ENCODE measurements at regions not wholly inside any gene's neighbourhood (a gene's known extent, or its start where the extent isn't known, plus 50 kb on each side); places are given as distances from the start of the nearest gene placed in this dataset.

DNA sequence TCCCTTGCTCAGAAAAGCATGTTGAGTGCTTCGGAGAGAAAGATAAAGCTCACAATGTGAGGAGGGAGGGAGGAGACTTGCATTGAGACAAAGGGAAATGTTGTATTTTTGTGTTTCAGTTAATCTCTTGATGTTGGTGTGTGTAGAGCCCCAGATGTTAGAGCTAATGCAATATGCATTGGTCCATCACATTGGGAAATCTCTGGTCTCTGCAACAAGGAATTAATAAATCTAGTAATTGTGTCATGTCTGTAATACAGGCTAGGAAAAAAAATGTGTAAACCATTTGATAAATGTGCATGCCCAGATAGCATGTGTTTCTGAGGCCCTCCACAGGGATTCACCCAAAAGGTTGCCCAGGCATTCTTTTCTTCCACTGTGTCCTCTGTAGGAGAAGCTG, 230.4 kb upstream of the KCNH8 start:
- TF ChIP-seq, protein P1, sequence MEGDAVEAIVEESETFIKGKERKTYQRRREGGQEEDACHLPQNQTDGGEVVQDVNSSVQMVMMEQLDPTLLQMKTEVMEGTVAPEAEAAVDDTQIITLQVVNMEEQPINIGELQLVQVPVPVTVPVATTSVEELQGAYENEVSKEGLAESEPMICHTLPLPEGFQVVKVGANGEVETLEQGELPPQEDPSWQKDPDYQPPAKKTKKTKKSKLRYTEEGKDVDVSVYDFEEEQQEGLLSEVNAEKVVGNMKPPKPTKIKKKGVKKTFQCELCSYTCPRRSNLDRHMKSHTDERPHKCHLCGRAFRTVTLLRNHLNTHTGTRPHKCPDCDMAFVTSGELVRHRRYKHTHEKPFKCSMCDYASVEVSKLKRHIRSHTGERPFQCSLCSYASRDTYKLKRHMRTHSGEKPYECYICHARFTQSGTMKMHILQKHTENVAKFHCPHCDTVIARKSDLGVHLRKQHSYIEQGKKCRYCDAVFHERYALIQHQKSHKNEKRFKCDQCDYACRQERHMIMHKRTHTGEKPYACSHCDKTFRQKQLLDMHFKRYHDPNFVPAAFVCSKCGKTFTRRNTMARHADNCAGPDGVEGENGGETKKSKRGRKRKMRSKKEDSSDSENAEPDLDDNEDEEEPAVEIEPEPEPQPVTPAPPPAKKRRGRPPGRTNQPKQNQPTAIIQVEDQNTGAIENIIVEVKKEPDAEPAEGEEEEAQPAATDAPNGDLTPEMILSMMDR (conservative IDR thresholded peaks at IDR 0.05 in 1 of 2, IDR thresholded peaks at IDR 0.05 in 1 of 2; ENCODE audit: extremely low read depth in 1 of 2, insufficient read depth in 1 of 2, low read depth in 1 of 2, low read length in 2 of 2): no peak
- TF ChIP-seq EZH2 (IDR thresholded peaks at IDR 0.05; ENCODE audit: borderline replicate concordance, low read length): no peak
